HG02938 (cell line): ENCODE measurements at regions not wholly inside any gene's neighbourhood (a gene's known extent, or its start where the extent isn't known, plus 50 kb on each side); places are given as distances from the start of the nearest gene placed in this dataset.
"Not testable (repeated sequence)": the region's sequence is repeated elsewhere in the genome, so short reads cannot be mapped to it uniquely, and the experiment has no call there.

Source experiments
- ATAC-seq: cut with Tn5 transposase; IDR thresholded peaks from one replicate; pipeline ENCODE4 v1.9.1; 2021; ENCODE audit warnings: mild to moderate bottlenecking, moderate library complexity; ENCODE audit not compliant: unreplicated experiment

DNA sequence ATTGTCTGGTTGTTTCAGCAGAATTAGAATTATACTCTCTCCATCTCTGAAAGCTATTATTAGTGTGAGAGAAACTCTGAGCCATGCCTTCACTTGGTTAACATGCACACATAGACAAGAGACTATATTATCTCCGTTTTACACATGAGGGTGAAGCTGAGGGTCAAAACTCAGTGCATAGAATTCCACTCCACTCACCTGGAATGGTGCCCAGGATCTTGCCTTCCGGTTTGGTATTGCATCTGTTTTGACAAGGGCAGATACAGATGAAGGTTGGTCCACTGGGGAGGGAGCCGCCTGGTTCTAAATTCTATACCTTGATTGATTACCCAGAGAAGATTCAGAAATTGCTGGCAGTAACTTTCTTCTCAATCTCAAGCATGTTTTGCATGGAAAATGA lies 149.5 kb upstream of the PELI2 start:
- no peak for ATAC-seq

GRCh38 chr14:55973285-55973800 lies 144.9 kb upstream of the PELI2 start:
- no peak for ATAC-seq

GRCh38 chr14:55973911-55974630 lies 144.1 kb upstream of the PELI2 start:
- ATAC-seq = no peak

- ATAC-seq = no peak
These were observed 142.8 kb upstream of the PELI2 start for GRCh38 chr14:55975281-55975910.

GRCh38 chr14:55976219-55976618 lies 142.0 kb upstream of the PELI2 start:
- ATAC-seq = no peak

GRCh38 chr14:55976655-55977054 lies 141.6 kb upstream of the PELI2 start:
- ATAC-seq = no peak

GRCh38 chr14:55977392-55978150 lies 140.6 kb upstream of the PELI2 start:
- no peak for ATAC-seq

DNA sequence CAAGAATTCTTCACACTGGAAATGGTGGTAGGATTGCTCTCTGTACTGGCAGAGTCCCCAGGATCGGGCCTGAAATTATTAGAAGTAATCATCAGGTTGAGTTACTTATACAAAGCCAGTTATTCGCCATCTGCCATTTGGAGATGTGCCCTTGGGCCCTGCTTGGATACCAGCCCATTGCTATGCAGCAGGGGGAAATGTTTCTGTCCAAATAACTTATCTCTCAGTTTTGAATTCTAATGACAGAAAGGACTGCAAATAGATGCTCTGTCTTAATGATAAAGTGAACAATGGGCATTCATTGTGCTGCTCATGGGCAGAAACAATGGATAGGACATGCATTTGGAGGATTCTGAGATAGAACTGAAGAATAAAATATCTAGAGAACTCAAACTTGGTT lies 139.1 kb upstream of the PELI2 start:
- ATAC-seq = no peak

DNA sequence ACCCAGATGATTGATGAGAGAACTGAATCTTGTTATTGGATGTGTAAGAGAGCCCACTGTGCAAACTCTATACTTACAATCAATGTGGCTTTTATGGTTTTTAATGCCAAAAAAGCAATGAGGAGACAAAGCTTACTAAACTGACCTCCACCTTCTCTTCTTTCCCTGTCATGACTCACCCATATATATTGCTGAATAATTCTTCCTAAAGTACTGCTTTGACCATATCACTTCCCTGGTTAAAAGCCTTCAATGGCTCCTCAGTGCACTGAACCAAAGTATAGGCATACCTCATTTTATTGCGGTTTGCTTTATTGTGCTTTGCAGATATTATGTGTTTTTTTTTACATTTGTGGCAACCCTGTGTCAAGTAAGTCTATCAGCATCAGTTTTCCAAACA lies 138.4 kb upstream of the PELI2 start:
- ATAC-seq = no peak

DNA sequence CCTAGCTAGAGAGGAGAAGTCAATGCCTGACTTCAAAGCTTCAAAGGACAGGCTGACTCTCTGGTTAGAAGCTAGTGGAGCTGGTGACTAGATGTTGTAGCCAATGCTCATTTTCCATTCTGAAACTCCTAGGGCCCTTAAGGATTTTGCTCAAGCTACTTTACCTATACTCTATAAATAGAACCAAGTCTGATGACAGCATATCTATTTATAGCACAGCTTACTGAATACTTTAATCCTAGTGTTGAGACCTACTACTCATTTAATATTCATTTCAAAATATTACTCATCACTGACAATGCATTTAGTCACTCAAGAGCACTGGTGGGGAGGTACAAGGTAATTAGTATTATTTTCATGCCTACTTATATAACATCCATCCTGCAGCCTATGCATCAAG lies 137.2 kb upstream of the PELI2 start:
- no peak for ATAC-seq

- ATAC-seq = no peak
These were observed 132.1 kb upstream of the PELI2 start for GRCh38 chr14:55986069-55986468.

GRCh38 chr14:56000846-56001245 lies 117.4 kb upstream of the PELI2 start:
- no peak for ATAC-seq

DNA sequence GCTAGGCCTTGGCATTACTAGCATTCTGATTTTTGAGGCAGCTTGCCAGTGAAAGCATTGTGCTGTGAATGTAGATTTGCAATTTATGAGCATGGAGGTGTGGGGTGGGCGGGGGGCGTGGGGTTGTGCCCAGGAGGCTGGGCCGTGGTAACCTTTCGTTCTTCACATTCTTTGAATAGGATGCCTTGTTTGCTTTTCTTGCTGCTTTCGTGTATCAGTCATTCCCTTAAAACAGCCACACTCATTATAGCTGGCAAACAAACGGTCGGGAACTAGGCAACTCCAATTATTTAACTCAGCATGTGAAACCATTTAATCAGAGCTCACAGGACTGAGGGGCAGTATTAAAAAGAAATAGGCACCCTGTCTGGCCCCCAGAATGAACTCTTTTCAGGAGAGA lies 115.9 kb upstream of the PELI2 start:
- ATAC-seq = no peak

- peak; percentile 51 for ATAC-seq
These were observed 115.2 kb upstream of the PELI2 start for GRCh38 chr14:56002876-56003625.

DNA sequence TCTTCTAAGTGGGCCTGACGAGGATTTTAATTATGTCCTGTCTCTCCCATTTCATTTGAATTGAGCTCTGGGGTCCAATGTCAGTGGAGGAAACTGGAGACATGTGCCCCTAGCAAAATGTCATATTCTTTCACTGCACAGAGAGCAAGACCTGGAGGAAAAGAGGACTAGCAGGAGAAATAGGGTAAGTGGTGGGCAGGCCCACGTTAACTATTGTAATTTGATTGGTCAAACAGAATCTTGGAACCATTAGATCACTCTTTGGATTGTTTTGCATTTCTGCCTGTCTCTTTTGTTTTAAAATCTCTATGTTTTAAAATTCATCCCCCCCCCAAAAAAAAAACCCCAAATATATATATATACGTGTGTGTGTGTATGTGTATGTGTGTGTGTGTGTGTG lies 113.9 kb upstream of the PELI2 start:
- ATAC-seq = no peak

DNA sequence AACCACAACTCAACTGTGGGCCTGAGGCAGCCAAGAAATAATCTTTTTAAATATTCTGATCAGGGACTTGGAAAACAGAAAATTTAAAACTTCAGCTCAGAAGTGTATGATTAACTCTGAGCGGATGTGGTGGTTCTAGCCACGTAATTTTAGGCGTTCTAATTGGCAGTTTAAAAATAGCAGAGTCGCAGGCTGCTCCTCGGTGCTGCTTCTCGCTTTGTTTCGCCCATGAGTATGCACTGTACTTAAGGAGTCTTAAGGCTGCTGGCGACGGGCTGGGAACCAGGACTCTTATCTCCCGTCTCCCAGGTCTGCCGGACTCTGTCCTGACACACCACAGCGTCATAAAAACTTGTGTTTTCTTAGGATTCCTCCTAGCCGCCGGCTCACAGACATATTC lies 113.4 kb upstream of the PELI2 start:
- peak; percentile 83 for ATAC-seq

- ATAC-seq = peak; percentile 10
These were observed 112.8 kb upstream of the PELI2 start for GRCh38 chr14:56005191-56006053.

DNA sequence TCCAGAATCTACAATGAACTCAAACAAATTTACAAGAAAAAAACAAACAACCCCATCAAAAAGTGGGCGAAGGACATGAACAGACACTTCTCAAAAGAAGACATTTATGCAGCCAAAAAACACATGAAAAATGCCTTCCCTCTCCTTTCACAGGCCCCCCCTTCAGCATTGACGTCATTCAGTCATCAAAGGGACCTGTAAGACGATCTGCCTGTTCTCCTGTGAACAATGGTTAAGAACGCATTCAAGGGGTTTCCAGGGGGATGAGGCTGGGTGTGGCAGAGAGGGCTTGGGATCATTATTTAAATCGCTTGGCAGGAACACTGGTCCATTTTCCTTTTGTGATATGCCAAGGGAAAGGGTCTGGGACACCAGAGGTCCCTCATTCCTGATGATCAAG lies 110.7 kb upstream of the PELI2 start:
- not testable (repeated sequence) for ATAC-seq

DNA sequence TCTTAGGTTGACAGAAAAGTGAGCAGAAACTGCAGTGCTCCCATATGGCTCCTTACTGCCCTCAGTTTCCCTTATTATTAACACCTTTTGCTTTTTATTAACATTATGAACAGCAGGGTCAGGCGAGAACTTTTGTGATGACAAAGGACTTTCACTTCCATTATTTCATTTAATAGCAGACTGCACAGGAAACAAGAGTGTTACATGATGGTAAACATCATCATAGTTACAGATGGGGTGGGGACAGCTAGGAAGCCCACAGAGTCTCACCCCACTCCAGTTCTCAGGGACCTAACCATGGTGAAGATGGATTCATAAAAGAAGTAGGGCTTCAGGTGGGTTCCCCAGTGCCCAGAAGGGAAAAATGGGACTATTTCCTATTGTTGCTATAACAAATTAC lies 110.1 kb upstream of the PELI2 start:
- ATAC-seq = peak; percentile 37

GRCh38 chr14:56008661-56009060 lies 109.5 kb upstream of the PELI2 start:
- not testable (repeated sequence) for ATAC-seq
